ENCODE measurements at regions not wholly inside any gene's neighbourhood (a gene's known extent, or its start where the extent isn't known, plus 50 kb on each side); places are given as distances from the start of the nearest gene placed in this dataset.

DNA sequence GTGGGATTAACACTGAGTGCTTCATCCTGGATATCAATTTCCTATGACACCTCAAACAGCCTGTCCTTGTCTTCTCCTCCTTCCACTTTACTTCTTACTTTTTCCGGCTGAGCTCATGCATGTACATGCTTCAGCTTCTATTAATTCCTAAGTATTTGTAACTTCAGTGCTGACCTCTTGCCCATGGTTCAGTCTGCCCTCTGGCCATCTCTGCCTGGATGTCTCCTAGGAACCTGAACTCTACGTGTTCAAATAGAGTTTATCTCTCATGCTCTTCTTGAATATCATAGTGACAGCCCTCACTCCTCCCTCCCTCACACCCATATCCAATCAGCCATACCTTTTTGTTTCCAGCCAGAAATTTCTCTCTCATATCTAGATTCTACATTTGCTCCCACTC, 141.6 kb downstream of the ATP23 start:
- H2AFZ ChIP-seq (ENCODE audit: low read depth), result no peak overlapping the region
- ChIA-PET CTCF (no interaction called here), POLR2A (no interaction called here)
- TF ChIP-seq RAD21 (IDR thresholded peaks at IDR 0.05; ENCODE audit: low read length) (no peak), EZH2phosphoT487 (IDR thresholded peaks at IDR 0.05; ENCODE audit: borderline replicate concordance, low read depth) (no peak), POLR2AphosphoS5 (IDR thresholded peaks at IDR 0.05; ENCODE audit: low read depth, low read length) (no peak), JUND (IDR thresholded peaks at IDR 0.05) (no peak), YY1 (IDR thresholded peaks at IDR 0.05; ENCODE audit: low read depth) (no peak), TEAD4 (IDR thresholded peaks at IDR 0.05; ENCODE audit: borderline replicate concordance, insufficient read depth) (no peak), NRF1 (IDR thresholded peaks at IDR 0.05; ENCODE audit: low read depth, low read length) (no peak), TCF12 (IDR thresholded peaks at IDR 0.05) (no peak), FOXJ3 (CRISPR knock-in tag; IDR thresholded peaks at IDR 0.05) (no peak), RXRA (IDR thresholded peaks at IDR 0.05; ENCODE audit: borderline replicate concordance, low read depth) (no peak), MXI1 (IDR thresholded peaks at IDR 0.05; ENCODE audit: low read depth, low read length) (no peak), GATA2 (CRISPR knock-in tag; IDR thresholded peaks at IDR 0.05) (no peak), MEF2A (IDR thresholded peaks at IDR 0.05; ENCODE audit: borderline replicate concordance, low read depth) (no peak), SIN3A (IDR thresholded peaks at IDR 0.05; ENCODE audit: borderline replicate concordance, low read depth, low read length) (no peak)
- TF ChIP-seq, protein P1, sequence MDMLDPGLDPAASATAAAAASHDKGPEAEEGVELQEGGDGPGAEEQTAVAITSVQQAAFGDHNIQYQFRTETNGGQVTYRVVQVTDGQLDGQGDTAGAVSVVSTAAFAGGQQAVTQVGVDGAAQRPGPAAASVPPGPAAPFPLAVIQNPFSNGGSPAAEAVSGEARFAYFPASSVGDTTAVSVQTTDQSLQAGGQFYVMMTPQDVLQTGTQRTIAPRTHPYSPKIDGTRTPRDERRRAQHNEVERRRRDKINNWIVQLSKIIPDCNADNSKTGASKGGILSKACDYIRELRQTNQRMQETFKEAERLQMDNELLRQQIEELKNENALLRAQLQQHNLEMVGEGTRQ (IDR thresholded peaks at IDR 0.05; ENCODE audit: borderline replicate concordance, low read depth, low read length), result no peak
- TF ChIP-seq, protein P2, sequence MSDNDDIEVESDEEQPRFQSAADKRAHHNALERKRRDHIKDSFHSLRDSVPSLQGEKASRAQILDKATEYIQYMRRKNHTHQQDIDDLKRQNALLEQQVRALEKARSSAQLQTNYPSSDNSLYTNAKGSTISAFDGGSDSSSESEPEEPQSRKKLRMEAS (IDR thresholded peaks at IDR 0.05; ENCODE audit: low read depth), result no peak
- TF ChIP-seq, protein P3, sequence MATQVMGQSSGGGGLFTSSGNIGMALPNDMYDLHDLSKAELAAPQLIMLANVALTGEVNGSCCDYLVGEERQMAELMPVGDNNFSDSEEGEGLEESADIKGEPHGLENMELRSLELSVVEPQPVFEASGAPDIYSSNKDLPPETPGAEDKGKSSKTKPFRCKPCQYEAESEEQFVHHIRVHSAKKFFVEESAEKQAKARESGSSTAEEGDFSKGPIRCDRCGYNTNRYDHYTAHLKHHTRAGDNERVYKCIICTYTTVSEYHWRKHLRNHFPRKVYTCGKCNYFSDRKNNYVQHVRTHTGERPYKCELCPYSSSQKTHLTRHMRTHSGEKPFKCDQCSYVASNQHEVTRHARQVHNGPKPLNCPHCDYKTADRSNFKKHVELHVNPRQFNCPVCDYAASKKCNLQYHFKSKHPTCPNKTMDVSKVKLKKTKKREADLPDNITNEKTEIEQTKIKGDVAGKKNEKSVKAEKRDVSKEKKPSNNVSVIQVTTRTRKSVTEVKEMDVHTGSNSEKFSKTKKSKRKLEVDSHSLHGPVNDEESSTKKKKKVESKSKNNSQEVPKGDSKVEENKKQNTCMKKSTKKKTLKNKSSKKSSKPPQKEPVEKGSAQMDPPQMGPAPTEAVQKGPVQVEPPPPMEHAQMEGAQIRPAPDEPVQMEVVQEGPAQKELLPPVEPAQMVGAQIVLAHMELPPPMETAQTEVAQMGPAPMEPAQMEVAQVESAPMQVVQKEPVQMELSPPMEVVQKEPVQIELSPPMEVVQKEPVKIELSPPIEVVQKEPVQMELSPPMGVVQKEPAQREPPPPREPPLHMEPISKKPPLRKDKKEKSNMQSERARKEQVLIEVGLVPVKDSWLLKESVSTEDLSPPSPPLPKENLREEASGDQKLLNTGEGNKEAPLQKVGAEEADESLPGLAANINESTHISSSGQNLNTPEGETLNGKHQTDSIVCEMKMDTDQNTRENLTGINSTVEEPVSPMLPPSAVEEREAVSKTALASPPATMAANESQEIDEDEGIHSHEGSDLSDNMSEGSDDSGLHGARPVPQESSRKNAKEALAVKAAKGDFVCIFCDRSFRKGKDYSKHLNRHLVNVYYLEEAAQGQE (IDR thresholded peaks at IDR 0.05; ENCODE audit: low read depth, low read length), result no peak
- TF ChIP-seq, protein P4, sequence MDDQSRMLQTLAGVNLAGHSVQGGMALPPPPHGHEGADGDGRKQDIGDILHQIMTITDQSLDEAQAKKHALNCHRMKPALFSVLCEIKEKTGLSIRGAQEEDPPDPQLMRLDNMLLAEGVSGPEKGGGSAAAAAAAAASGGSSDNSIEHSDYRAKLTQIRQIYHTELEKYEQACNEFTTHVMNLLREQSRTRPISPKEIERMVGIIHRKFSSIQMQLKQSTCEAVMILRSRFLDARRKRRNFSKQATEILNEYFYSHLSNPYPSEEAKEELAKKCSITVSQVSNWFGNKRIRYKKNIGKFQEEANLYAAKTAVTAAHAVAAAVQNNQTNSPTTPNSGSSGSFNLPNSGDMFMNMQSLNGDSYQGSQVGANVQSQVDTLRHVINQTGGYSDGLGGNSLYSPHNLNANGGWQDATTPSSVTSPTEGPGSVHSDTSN (IDR thresholded peaks at IDR 0.05), result no peak
- H3K9me2 ChIP-seq, result no peaks in the 10 kb centered on the region
- H3K4me2 ChIP-seq, result no peak overlapping the region
- no peak overlapping the region for H3K4me3 ChIP-seq (ENCODE audit: low read depth in 2 of 2, low read length in 1 of 2)
- no peaks in the 10 kb centered on the region for H3K4me1 ChIP-seq (ENCODE audit: control insufficient read depth in 1 of 2, insufficient read depth in 2 of 2, low read depth in 1 of 2, low read length in 1 of 2)
- DNase-seq, result no peak
- H3K36me3 ChIP-seq (replicated peaks in 1 of 2; ENCODE audit: control insufficient read depth in 1 of 2, insufficient read depth in 2 of 2, low read length in 1 of 2), result no peaks in the 10 kb centered on the region
- H3K79me2 ChIP-seq (ENCODE audit: insufficient read depth), result no peaks in the 10 kb centered on the region
- no peak overlapping the region for H3K9ac ChIP-seq
- 4% methylated on average over 2 of the region's 2 CpGs for WGBS (ENCODE audit: low lambda C conversion rate)
- no peaks in the 10 kb centered on the region for H4K20me1 ChIP-seq (ENCODE audit: insufficient read depth)
- H3K27me3 ChIP-seq (ENCODE audit: insufficient read depth), result no peaks in the 10 kb centered on the region
- no peak overlapping the region for H3K27ac ChIP-seq (ENCODE audit: low read depth in 2 of 2, low read length in 1 of 2)
- H3F3A ChIP-seq (replicated peaks; ENCODE audit: insufficient read depth), result no peaks in the 10 kb centered on the region
- H3K9me3 ChIP-seq, result no peaks in the 10 kb centered on the region
